Thyroid gland (tissue), 4 donors: ENCODE measurements at regions not wholly inside any gene's neighbourhood (a gene's known extent, or its start where the extent isn't known, plus 50 kb on each side); places are given as distances from the start of the nearest gene placed in this dataset.

Experiments used
- POLR2A ChIP-seq, 2 donors: fragments of 450-650 bp; IDR thresholded peaks; one replicate each; pipeline ENCODE4 v1.6.1; 2017; ENCODE audit warnings: antibody characterized with exemption in 2 of 2, mild to moderate bottlenecking in 2 of 2, moderate library complexity in 1 of 2
- TF ChIP-seq, protein P1 (sequence below), 6 experiments: fragments of 200-600 bp in 3 of 6; fragments of 450-650 bp in 3 of 6; sonication (generic) in 3 of 6; IDR thresholded peaks; one replicate each; pipeline ENCODE4 v1.5.1; 2016 to 2019; ENCODE audit warnings: antibody characterized with exemption in 6 of 6, mild to moderate bottlenecking in 2 of 6, inconsistent platforms in 1 of 6, moderate library complexity in 1 of 6

DNA sequence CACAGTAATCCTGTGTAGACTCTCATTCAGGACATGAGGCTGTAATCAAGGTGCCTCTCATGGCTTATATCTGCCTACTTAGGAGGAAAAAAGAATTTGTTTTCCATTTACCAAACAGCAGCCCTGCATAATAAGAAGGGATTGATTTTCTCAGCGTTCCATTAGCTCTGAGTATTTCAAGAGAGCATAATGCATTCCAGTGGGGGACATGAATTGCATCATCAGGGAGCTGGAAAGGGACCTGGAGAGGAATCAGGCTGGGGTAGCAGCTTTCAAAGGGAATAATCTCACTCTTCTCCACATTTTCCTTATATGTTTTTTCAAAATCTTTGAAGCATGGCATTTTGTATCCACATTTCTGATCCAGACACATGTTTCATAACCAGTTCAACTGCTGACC, 150.6 kb upstream of the ANKRD28 start:
- TF ChIP-seq POLR2A (IDR thresholded peaks at IDR 0.05): no peak
- TF ChIP-seq, protein P1, sequence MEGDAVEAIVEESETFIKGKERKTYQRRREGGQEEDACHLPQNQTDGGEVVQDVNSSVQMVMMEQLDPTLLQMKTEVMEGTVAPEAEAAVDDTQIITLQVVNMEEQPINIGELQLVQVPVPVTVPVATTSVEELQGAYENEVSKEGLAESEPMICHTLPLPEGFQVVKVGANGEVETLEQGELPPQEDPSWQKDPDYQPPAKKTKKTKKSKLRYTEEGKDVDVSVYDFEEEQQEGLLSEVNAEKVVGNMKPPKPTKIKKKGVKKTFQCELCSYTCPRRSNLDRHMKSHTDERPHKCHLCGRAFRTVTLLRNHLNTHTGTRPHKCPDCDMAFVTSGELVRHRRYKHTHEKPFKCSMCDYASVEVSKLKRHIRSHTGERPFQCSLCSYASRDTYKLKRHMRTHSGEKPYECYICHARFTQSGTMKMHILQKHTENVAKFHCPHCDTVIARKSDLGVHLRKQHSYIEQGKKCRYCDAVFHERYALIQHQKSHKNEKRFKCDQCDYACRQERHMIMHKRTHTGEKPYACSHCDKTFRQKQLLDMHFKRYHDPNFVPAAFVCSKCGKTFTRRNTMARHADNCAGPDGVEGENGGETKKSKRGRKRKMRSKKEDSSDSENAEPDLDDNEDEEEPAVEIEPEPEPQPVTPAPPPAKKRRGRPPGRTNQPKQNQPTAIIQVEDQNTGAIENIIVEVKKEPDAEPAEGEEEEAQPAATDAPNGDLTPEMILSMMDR (IDR thresholded peaks at IDR 0.05): no peak
